Fibroblast of gingiva (primary cell): ENCODE measurements at regions not wholly inside any gene's neighbourhood (a gene's known extent, or its start where the extent isn't known, plus 50 kb on each side); places are given as distances from the start of the nearest gene placed in this dataset.
A peak's percentile ranks its signal among the peaks of the same experiment; 100 is the strongest.

Experiments
- DNase-seq: peaks from one replicate; pipeline ENCODE4 v3.0.0-alpha.2; 2011; ENCODE audit warnings: low read depth

DNA sequence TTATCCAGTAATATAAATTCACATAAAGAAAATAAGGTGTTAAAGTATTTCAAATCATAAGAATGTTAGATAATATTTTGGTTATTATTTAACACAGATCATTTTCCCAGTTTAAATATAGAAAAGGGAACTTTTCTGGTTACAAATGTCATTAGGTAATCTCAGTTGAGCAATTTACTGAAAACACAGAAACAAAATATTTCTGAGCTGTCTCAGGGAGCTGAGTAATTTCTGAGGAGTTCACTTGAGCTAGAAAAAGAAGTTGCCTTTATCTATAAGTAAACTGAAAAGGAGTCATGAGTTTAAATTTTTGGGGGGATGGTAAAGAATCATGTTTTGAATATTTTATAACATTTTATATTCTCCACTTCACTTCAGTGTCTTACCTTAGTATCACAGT, 855.4 kb upstream of the ARPP21 start:
- DNase-seq: no peak

DNA sequence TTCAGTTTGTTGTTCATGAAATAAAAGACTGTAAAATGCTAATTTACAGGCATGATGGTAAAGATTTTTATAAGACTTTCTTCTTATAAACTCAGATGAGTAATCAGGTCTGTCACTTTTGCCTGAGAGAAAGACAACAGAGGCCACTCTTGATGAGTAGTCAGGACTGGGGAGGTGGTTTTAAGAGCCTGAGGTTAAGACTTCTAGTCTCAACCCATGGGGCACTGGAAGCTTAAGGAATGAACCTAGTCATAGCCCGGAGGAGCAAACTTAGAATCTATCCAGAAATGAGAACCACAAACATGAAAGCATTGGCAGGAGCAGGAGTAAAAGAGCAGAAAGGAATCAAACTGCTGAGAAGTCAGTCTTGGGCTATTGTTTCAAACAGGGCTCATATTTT, 846.3 kb upstream of the ARPP21 start:
- DNase-seq: peak; percentile 2

GRCh38 chr3:34807611-34808010, 831.7 kb upstream of the ARPP21 start:
- DNase-seq: no peak

- no peak for DNase-seq
These were observed 831.0 kb upstream of the ARPP21 start for GRCh38 chr3:34808287-34808686.

DNA sequence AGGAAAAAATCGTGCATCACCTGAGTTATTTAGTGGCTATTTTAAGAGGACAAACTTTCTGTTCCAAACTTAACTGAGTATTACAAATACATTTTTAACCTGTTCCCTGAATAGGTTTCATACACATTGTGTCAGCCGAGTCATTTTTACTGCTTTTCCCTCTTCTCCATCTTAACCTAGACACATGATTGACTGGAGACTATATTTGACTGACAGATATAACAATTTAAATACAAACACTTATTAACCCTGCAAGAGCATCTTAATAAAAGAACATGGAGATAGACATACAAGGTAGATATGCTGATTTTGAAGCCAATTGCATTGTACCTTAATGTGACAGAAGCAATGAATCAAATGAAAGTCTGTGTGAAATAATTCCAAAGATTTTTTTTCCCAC, 810.5 kb upstream of the ARPP21 start:
- DNase-seq: no peak

DNA sequence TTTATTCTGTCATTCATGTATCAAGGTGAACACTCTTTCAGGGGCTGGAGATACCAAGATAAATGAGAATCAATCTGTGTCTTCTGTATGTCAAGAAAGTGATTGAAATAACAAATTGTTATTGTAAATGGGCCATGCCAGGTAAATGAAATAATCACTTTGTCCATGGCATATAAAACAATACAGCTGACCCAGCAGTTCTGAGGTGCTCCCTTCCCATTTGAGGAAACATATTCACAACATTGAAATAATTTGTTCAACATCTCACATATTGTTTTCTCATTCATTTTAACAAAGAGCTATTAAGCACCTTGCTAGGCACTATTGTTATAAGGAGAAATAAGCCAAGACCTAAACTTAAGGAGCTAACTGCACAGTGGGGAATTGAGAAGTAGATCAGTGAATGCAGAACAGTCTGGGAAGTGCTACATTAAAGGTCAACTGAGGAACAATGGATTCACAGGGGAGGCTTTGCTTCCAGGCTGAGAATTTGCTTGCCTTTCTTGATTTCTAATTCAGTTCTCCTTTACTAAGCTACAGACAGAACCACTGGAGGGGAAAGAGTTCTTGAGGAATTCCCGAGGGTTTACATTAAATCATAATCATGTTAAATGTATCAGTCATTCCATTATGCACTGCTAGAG, 806.3 kb upstream of the ARPP21 start:
- DNase-seq: no peak

GRCh38 chr3:34837848-34838741, 801.2 kb upstream of the ARPP21 start:
- DNase-seq: no peak

DNA sequence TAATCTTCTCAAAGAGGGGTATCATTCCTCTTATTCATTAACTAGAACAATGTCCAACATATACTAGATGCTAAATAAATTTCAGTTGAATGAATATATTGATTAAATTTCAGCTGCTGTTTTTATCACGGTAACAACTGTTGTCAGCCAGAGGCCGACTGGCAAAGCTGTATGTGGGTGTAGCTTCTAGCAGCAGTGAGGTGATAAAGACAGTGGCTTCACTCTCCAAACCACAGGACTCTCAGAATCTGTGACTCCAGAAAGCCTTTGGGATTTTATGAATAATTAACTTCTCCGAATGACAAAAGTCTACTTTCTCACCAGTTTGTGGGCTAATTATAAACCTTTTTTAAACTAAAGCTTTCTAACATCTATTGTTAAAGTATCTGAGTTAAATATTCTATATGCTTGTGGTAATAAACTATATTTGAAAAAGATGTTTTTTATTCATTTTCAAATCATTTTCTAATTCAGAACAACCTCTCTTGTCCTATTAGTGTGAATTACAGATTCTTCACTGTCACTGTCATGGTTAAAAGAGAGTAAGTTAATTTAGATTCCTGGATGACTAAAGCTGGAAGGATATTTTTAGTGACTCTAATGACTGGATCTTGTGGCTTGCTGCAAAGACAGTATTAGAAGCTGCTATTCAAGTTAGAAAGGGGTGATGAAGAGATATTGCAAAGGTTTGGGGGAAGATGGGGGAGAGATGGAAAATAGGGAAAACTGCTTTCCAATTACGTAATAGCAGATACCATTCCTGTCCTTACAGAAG, 796.4 kb upstream of the ARPP21 start:
- no peak for DNase-seq

GRCh38 chr3:34844323-34844620, 795.1 kb upstream of the ARPP21 start:
- DNase-seq: no peak

DNA sequence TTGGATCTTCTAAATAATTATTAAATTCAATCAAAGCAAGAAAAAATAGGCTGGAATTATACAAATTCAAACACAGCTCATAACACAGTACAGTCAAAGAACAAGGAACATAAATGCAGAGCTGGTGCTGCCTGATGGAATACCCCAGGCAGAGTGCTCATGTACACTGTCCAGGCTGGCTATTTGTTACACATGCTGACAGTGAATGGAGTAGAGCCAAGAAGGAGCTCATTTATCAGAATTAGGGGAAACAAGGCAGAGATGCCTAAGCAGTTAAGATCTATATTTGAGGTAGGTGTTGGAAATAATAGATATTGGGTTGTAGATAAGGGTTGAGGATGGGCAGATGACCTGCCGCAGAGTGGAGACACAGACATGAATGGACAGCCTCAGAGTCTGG, 788.2 kb upstream of the ARPP21 start:
- DNase-seq: no peak

GRCh38 chr3:34852844-34853439, 786.4 kb upstream of the ARPP21 start:
- DNase-seq: no peak

DNA sequence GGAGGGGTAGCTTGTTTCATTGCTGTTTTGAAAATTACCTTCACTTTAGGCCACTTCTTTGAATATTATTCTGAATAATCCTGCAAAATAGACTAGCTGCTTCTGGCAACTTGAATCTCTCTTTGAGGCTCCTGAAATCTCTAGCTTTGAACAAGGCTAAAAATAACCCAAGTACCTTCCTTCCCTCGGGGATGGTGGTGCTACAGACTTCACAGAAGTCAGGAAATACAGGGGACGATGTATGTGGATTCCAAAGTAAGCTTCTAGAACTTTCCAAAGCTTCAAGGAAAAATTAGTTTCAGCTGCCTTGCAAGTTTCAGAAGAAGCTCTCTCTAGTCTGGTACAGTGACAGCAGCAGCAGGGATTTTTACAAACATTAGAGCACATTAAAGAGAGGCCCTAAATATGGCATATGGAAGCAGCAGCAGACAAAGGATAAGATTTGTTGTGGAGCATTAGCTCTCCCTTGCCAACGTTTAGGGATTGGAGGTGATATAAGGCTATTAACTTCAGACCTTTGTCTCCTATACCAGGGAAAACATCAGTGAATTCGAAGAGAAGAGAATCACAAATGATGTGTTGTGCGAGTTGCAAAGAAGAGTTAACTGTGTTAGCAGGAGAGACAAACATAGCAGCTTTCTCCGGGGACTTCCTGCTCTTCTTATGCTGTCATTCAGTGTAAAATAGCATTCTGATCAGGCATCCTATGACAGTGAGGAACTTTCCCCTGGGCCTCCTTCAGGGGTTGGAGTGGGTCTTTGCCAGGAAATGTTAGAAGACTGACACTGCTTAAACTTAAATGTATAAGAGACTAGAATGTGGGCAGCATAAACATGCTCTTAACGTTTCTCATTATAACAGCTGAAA, 783.0 kb upstream of the ARPP21 start:
- DNase-seq: no peak

GRCh38 chr3:34858067-34858660, 781.2 kb upstream of the ARPP21 start:
- no peak for DNase-seq

DNA sequence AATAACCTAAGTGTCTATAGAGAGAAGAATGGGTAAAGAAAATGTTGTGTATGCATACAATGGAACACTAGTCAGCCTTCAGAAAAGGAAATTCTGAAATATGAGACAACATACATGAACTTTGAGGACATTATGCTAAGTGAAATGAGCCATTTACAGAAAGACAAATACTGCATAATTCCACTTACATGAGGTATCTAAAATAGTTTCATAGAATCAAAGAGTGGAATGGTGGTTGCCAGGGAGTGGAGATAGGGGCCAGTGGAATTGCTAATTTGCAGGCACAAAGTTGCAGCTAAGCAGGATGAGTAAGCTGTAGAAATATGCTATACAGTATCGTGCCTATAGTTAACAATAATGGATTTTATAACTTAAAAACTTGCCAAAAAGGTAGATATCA, 779.6 kb upstream of the ARPP21 start:
- no peak for DNase-seq

DNA sequence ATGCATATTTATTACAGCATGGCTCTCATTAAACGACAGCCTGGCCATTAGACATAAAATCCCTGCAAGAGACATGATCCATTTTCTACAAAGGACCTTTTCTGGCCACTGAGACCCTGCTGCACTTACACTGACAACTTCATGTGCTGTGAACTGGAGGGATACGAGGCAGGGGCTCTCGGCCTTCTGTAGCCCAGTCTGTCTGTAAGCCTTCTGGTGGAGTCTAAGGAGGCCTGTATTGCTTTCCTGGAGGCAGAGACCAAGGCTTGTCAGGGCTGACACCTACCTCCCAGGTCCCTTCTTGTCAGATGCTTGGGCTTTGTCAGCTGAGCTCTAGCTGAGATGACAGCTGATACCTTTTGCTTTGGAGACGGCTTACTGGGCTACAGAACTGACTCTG, 776.9 kb upstream of the ARPP21 start:
- no peak for DNase-seq

- DNase-seq: no peak
These were observed 775.8 kb upstream of the ARPP21 start for GRCh38 chr3:34863485-34863884.

DNA sequence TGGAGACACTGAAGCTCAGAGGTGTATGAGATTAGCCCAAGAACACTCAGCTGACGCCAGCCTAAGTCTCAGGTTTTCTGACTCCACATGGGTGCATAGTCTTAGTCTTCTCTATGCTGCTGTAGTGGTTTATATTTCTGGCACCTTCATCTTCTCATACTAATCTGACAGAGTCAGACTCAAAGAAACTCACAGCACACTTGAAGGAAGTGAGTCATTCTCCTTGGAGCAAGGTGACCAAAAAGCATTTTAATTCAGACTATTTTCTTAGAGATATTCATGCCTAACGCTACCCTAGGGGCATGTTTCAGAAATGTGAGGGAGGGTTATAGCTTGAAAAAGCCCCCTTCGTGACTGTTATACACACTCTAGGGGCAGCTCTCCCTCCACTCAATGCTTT, 775.3 kb upstream of the ARPP21 start:
- DNase-seq: no peak

- no peak for DNase-seq
These were observed 774.0 kb upstream of the ARPP21 start for GRCh38 chr3:34865346-34865745.

GRCh38 chr3:34868935-34869334, 770.4 kb upstream of the ARPP21 start:
- DNase-seq: no peak

GRCh38 chr3:34869696-34870095, 769.6 kb upstream of the ARPP21 start:
- DNase-seq: no peak

- DNase-seq: no peak
These were observed 766.9 kb upstream of the ARPP21 start for GRCh38 chr3:34872406-34872805.
